HG02884 (cell line): ENCODE measurements at regions not wholly inside any gene's neighbourhood (a gene's known extent, or its start where the extent isn't known, plus 50 kb on each side); places are given as distances from the start of the nearest gene placed in this dataset.

Experiments used
- ATAC-seq: cut with Tn5 transposase; IDR thresholded peaks from one replicate; pipeline ENCODE4 v1.9.1; 2021; ENCODE audit warnings: mild to moderate bottlenecking, moderate library complexity; ENCODE audit not compliant: unreplicated experiment

DNA sequence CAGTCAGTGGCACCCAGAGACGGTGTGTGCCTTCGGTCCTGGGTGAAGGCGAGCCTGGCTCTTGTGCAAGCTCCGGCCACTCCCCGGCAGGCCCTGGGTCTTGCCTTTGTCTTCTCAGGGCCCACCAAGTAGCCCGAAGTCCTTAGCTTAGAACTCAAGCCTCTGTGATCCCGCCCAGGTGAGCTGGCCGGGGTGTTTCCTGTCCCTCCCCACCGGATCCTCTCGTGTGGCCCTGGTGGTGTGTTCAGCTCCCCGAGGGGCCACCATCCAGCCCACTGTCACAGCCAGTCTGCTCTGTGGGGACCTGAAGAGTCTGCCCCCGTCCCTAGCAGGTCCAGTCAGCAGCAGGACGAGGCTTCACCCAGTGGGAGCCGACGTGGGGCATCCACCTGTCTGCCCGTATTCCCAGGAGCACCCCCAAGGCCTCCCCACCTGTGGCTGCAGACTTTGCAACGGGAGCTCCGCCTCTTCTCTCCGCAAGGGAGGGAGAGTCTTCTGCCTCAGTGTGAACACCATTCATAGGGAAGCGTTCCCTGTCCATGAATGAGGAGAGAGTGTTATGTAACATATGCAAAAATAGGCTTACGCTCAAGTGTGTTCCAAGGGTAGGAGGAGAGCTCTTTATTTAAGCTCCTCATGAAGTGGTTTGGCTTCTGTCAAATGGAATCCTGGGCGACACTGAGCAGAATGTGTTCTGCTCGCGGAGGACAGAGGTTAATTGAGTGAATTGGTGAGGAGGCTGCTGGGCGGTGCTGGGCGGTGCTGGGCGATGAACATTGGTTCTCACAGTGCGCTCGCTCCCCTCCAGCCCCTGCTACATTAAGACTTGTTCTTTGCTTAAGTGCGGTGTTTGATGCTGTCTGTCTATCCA lies 108.9 kb downstream of the CRYAA start:
- ATAC-seq = no peak

DNA sequence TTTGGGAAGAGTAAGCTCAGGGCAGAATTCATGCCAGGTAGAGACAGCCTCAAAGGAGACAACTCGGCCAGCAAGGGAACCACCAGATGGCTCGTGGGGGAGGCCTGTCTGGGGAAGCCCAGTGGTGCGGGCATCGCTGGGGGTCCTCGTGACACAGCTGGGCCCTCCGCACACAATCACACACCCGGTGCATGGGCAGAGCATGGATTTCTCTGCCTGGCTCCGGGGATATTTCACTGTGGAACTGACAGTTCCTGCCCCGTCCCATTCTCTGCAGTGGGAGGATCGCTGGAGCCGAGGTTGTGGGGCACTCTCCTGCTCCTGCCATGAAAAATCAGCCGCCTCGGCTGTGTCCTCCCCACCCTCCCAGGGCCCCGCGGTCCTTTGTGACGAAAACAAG lies 108.0 kb downstream of the CRYAA start:
- no peak for ATAC-seq

GRCh38 chr21:43275421-43276211 lies 106.8 kb downstream of the CRYAA start:
- no peak for ATAC-seq

GRCh38 chr21:43274946-43275310 lies 106.1 kb downstream of the CRYAA start:
- no peak for ATAC-seq

- no peak for ATAC-seq
Observed at GRCh38 chr21:43274022-43274945, 105.5 kb downstream of the CRYAA start.

GRCh38 chr21:43273708-43274021 lies 104.9 kb downstream of the CRYAA start:
- no peak for ATAC-seq

DNA sequence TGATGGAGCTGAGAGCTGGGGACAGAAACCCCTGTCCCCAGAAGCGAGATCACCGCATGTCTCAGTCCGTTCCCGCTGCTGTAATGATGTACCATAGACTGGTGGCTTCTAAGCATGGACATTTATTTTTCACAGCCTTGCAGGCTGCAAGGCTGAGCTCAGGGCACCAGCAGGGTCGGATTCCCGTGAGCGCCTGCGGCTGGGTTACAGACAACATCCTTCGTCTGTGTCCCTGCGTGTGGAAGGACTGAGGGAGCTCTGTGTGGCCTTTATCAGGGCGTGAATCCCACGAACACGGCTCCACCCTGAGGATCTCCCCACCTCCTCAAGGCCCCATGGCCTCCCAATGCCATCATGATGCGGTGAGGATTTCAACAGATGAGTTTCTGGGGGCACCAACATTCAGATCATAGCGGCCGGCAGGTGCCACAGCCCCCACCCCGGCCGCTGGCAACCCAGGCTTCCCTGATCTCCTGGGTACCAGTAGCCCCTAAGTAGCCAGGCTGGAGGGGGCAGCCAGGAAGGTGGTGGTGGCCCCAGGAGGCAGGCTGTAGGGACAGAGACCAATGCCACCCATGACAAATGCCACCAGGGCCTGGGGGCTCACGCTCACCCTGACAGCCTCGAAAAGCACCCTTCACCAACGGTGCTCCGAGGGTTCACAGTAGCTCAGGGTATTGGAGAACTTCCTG lies 104.4 kb downstream of the CRYAA start:
- ATAC-seq = no peak

- no peak for ATAC-seq
Observed at GRCh38 chr21:43272591-43272990, 103.8 kb downstream of the CRYAA start.

GRCh38 chr21:43271452-43272020 lies 102.7 kb downstream of the CRYAA start:
- ATAC-seq = no peak

- ATAC-seq = no peak
Observed at GRCh38 chr21:43270800-43271301, 102.0 kb downstream of the CRYAA start.

- no peak for ATAC-seq
Observed at GRCh38 chr21:43269957-43270705, 101.3 kb downstream of the CRYAA start.

- no peak for ATAC-seq
Observed at GRCh38 chr21:43269440-43269839, 100.6 kb downstream of the CRYAA start.

DNA sequence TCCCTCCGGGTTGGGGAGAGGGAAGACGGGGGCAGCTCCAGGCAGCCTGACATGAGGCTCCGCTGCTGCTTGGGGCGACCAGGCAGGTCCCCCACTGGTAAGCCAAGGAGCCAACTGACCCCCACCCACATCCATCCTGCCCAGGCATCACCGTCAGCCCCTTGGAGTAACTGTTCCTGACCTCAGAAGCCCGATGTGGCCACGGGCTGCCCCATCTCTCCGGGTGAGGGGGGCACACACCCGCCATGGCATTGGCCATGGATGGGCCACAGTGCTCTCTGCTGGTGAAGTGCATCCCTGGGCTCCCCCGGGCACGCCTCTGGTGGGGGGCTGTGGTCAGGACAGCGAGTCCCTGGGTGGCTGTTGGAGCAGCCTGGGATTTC lies 100.0 kb downstream of the CRYAA start:
- no peak for ATAC-seq

DNA sequence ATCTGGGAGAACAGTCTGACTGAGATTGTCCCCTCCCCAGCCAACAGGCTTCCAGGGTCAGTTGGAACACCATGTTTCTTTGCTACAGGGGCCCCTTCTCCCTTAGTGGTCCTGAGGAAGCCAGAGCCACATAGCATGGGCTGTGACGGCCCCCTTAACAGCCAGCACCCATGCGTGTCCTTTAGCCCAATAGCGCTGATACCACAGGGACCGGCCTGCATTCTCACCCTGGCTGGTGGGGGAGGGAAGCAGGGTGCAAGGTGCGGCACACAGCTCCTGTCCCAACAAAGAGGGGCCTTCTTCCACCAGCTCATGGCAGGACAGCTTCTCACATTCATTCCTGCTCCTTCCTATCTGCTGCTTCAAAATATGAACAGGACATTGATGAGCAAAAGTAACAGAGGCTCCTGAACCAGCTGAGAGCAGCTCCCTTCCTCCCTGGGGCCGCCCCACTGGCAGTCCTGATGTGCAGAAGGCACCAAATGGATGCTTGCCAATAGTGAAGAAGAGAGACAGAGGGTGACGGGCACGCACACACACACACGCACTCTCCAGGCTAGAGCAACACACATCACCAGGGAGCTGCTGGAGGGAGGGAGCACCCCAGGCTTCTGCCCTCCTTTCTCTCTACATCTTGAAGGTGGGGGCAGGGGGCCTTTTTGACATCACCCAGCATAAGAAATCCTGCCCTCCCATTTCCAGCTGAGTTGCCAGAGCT lies 99.4 kb downstream of the CRYAA start:
- ATAC-seq = no peak

GRCh38 chr21:43267391-43268085 lies 98.7 kb downstream of the CRYAA start:
- no peak for ATAC-seq

- no peak for ATAC-seq
Observed at GRCh38 chr21:43266534-43266933, 97.7 kb downstream of the CRYAA start.

DNA sequence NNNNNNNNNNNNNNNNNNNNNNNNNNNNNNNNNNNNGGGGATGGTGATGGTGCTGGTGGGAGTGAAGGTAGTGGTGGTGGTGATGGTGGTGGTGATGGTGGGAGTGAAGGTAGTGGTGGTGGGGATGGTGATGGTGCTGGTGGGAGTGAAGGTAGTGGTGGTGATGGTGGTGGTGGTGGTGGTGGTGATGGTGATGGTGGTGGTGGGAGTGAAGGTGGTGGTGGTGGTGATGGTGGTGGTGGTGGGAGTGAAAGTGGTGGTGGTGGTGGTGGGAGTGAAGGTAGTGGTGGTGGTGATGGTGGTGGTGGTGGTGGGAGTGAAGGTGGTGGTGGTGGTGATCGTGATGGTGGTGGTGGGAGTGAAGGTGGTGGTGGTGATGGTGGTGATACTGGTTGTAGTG lies 93.6 kb downstream of the CRYAA start:
- no peak for ATAC-seq
